ENCODE measurements at regions not wholly inside any gene's neighbourhood (a gene's known extent, or its start where the extent isn't known, plus 50 kb on each side); places are given as distances from the start of the nearest gene placed in this dataset.

DNA sequence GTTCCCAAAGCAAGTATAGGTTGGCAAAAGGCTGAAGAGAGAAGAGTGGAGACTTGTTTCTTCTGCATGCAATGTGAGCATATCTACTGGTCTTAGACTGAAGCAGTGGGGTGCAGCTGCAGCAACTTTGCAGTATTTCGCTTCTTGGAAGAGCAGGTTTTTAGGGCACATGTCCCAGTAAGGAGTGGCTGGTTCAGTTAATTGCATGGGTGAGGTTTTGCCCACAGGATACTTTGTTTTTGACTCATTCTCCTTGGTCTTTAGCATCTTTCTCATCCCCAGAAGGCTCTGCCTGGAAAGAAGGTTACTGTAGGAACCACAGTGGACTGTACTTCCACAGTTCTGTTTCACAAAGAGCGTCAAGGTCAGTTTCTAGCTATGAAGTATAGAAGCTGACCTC lies 68.0 kb upstream of the NR3C2 start (continued):
- no peak for TF ChIP-seq ZNF318 (CRISPR knock-in tag; IDR thresholded peaks at IDR 0.05)
- no peak for TF ChIP-seq ZNF646 (CRISPR knock-in tag; IDR thresholded peaks at IDR 0.05)
- no peak for TF ChIP-seq AGO2 (optimal IDR thresholded peaks at IDR 0.05; ENCODE audit: low read depth, low read length)
- no peak for TF ChIP-seq ZNF672 (CRISPR knock-in tag; IDR thresholded peaks at IDR 0.05)
- no peak for TF ChIP-seq ARID4A (CRISPR knock-in tag; IDR thresholded peaks at IDR 0.05; ENCODE audit: borderline replicate concordance)
- TF ChIP-seq MTA1 (CRISPR knock-in tag; IDR thresholded peaks at IDR 0.05; ENCODE audit: borderline replicate concordance): no peak

Data from HepG2 (cell line).